Panc1 (cell line): ENCODE measurements at regions not wholly inside any gene's neighbourhood (a gene's known extent, or its start where the extent isn't known, plus 50 kb on each side); places are given as distances from the start of the nearest gene placed in this dataset.
"Not testable (repeated sequence)": the region's sequence is repeated elsewhere in the genome, so short reads cannot be mapped to it uniquely, and the experiment has no call there.

Experiments
- ATAC-seq: fragments of 200-7000 bp; cut with Tn5 transposase; 2 replicates; pipeline ENCODE4 v1.9.1; 2020; ENCODE audit warnings: mild to moderate bottlenecking, moderate library complexity
- BruUV-seq: library from RNA; stranded (reverse); fragments of 400-500 nt; replicated peaks from 2 replicates; lab custom pipeline; 2021; lab: Mats Ljungman, UMichigan
- CTCF ChIA-PET: fragments of 300-600 bp; sonication (Branson Sonifier 250); formaldehyde crosslinking; loops from one replicate; lab custom pipeline; 2022; ENCODE audit warnings: antibody characterized with exemption; lab: Charles Lee
- POLR2A ChIA-PET: fragments of 300-600 bp; sonication (Branson Sonifier 250); formaldehyde crosslinking; loops from one replicate; lab custom pipeline; 2022; ENCODE audit warnings: antibody characterized with exemption; lab: Charles Lee
- DNase-seq: peaks from one replicate; pipeline ENCODE4 v3.0.0-alpha.2; 2010; ENCODE audit warnings: low read depth, low spot score
- H3K27ac ChIP-seq: 2 replicates; pipeline ENCODE4 v1.5.1; 2011; ENCODE audit warnings: mild to moderate bottlenecking, low read length, inconsistent platforms
- H3K27me3 ChIP-seq: fragments of 200-500 bp; sonication (Bioruptor generic); 2 replicates; pipeline ENCODE4 v1.6.0; 2014; ENCODE audit warnings: low read length, inconsistent platforms; ENCODE audit not compliant: control insufficient read depth, insufficient read depth
- H3K36me3 ChIP-seq: fragments of 200-500 bp; sonication (Bioruptor generic); 2 replicates; pipeline ENCODE4 v1.5.1; 2014; ENCODE audit warnings: inconsistent platforms, mild to moderate bottlenecking, low read length, moderate library complexity; ENCODE audit not compliant: control insufficient read depth, insufficient read depth
- H3K4me1 ChIP-seq: 2 replicates; pipeline ENCODE4 v1.5.1; 2011; ENCODE audit warnings: inconsistent platforms, mild to moderate bottlenecking, low read length, moderate library complexity; ENCODE audit not compliant: control insufficient read depth, insufficient read depth
- H3K4me3 ChIP-seq, 2 experiments: 2 replicates each; pipeline ENCODE4 v1.5.1; 2011 to 2012; ENCODE audit warnings: low read depth in 2 of 2, low read length in 2 of 2, mild to moderate bottlenecking in 2 of 2, inconsistent platforms in 1 of 2, moderate library complexity in 1 of 2
- H3K9me3 ChIP-seq: fragments of 200-500 bp; sonication (Bioruptor generic); 2 replicates; pipeline ENCODE4 v1.5.1; 2014; ENCODE audit warnings: low read depth, mild to moderate bottlenecking, inconsistent platforms, low read length, moderate library complexity; ENCODE audit not compliant: control insufficient read depth, insufficient read depth
- CTCF ChIP-seq: fragments of 450-650 bp; IDR thresholded peaks from 2 replicates; pipeline ENCODE4 v1.5.1; 2017; ENCODE audit warnings: mild to moderate bottlenecking
- POLR2AphosphoS5 ChIP-seq: IDR thresholded peaks from 2 replicates; pipeline ENCODE4 v1.6.1; 2012; ENCODE audit warnings: mild to moderate bottlenecking, low read depth, low read length, moderate library complexity
- REST ChIP-seq, 2 experiments: IDR thresholded peaks; 2 replicates each; pipeline ENCODE4 v1.6.1; 2011 to 2012; ENCODE audit warnings: low read depth in 2 of 2, control low read depth in 1 of 2, low read length in 1 of 2, mild to moderate bottlenecking in 1 of 2, moderate library complexity in 1 of 2; ENCODE audit not compliant: insufficient read depth in 1 of 2
- SIN3A ChIP-seq: IDR thresholded peaks from 2 replicates; pipeline ENCODE4 v1.6.1; 2012; ENCODE audit warnings: low read depth, mild to moderate bottlenecking, low read length, moderate library complexity, borderline replicate concordance; ENCODE audit not compliant: insufficient read depth
- TCF7L2 ChIP-seq: IDR thresholded peaks from 2 replicates; pipeline ENCODE4 v1.6.1; 2011; ENCODE audit warnings: mild to moderate bottlenecking, low read depth, low read length, inconsistent platforms
- in situ Hi-C: cut with HindIII; loops from 2 replicates; pipeline ENCODE4 v1.10.0; 2016; ENCODE audit warnings: low sequenced_read_pairs, low pct_unique_long_range_greater_than_20kb
- intact Hi-C: fragments of 100-400 bp; cut with micrococcal nuclease; formaldehyde crosslinking; loops from one replicate; pipeline ENCODE4 v1.10.0; 2022; ENCODE audit not compliant: unreplicated experiment

GRCh38 chr6:27545271-27546046 is 72.6 kb upstream of the ZNF184 start:
- POLR2A ChIA-PET = no interaction called here
- DNase-seq (peak; percentile 97), ATAC-seq (peak; percentile 85)
- Histone ChIP-seq H3K27ac (peak overlapping the region; percentile 68), H3K9me3 (no peaks in the 10 kb centered on the region), H3K4me3 (peak overlapping the region; percentile 81 to 92), H3K36me3 (no peaks in the 10 kb centered on the region), H3K27me3 (peaks cover 2% of the 10 kb centered on the region; the same call in 1 of the 2 replicates), H3K4me1 (peaks cover 33% of the 10 kb centered on the region)
- TF ChIP-seq CTCF (no peak), POLR2AphosphoS5 (peak; percentile 42; the same call in 1 of the 2 replicates), SIN3A (0 out of 2 replicates have a peak, but pooled peaks have one; percentile 51), TCF7L2 (peak; percentile 43; the same call in 1 of the 2 replicates), REST (IDR thresholded peaks at IDR 0.05; ENCODE audit: insufficient read depth in 1 of 2, low read depth in 2 of 2, low read length in 1 of 2) (no peak)
- BruUV-seq = no TSS peak
- intact Hi-C loops (loop anchor here (5.0 kb wide), 1 partner anchor 47 kb away; no protein-coding TSS in a partner anchor), in situ Hi-C loops (no loop called here)
- CTCF ChIA-PET = interaction anchor here (0.6 kb wide), 1 partner anchor 125 kb away, joined by 4 read pairs; no protein-coding TSS in a partner anchor

- Histone ChIP-seq H3K4me1 (peaks cover 33% of the 10 kb centered on the region), H3K27ac (peak overlapping the region; percentile 68), H3K9me3 (no peaks in the 10 kb centered on the region), H3K27me3 (no peaks in the 10 kb centered on the region), H3K36me3 (no peaks in the 10 kb centered on the region), H3K4me3 (peak overlapping the region; percentile 81 to 92)
- CTCF ChIA-PET = interaction anchor here (0.6 kb wide), 1 partner anchor 126 kb away, joined by 4 read pairs; no protein-coding TSS in a partner anchor
- BruUV-seq = no TSS peak
- ATAC-seq (0 out of 2 replicates have a peak, but pooled peaks have one; percentile 2), DNase-seq (no peak)
- TF ChIP-seq REST (IDR thresholded peaks at IDR 0.05; ENCODE audit: insufficient read depth in 1 of 2, low read depth in 2 of 2, low read length in 1 of 2) (no peak), TCF7L2 (no peak), CTCF (no peak), SIN3A (no peak), POLR2AphosphoS5 (no peak)
- POLR2A ChIA-PET = no interaction called here
- in situ Hi-C loops (no loop called here), intact Hi-C loops (loop anchor here (5.0 kb wide), 1 partner anchor 48 kb away; no protein-coding TSS in a partner anchor)
Observed at GRCh38 chr6:27544612-27545260, 71.8 kb upstream of the ZNF184 start.

- intact Hi-C loops, H3K36me3 ChIP-seq, DNase-seq, H3K27me3 ChIP-seq, BruUV-seq, in situ Hi-C loops, H3K9me3 ChIP-seq, ATAC-seq, CTCF ChIA-PET: not testable (repeated sequence)
- peaks cover 33% of the 10 kb centered on the region for H3K4me1 ChIP-seq
- POLR2A ChIA-PET = interaction anchor here (0.7 kb wide), 1 partner anchor 155 kb away, joined by 3 read pairs; no protein-coding TSS in a partner anchor
- peak overlapping the region; percentile 68; the same call in 1 of the 2 replicates for H3K27ac ChIP-seq
- H3K4me3 ChIP-seq = peak overlapping the region; percentile 81 to 92
Observed at GRCh38 chr6:27544135-27544534, 71.2 kb upstream of the ZNF184 start.
